ENCODE measurements at regions not wholly inside any gene's neighbourhood (a gene's known extent, or its start where the extent isn't known, plus 50 kb on each side); places are given as distances from the start of the nearest gene placed in this dataset.

GRCh38 chr13:57443494-57443893, 188.1 kb upstream of the PCDH17 start:
- DNase-seq, result no peak

GRCh38 chr13:57450356-57450755, 181.2 kb upstream of the PCDH17 start:
- no peak for DNase-seq

GRCh38 chr13:57452228-57452627, 179.3 kb upstream of the PCDH17 start:
- no peak for DNase-seq

GRCh38 chr13:57470491-57470890, 161.1 kb upstream of the PCDH17 start:
- no peak for DNase-seq

- no peak for DNase-seq
Measured at GRCh38 chr13:57491318-57491717, 140.2 kb upstream of the PCDH17 start.

- no peak for DNase-seq
Measured at GRCh38 chr13:57507752-57508463, 123.6 kb upstream of the PCDH17 start.

GRCh38 chr13:57511603-57512002, 119.9 kb upstream of the PCDH17 start:
- no peak for DNase-seq

GRCh38 chr13:57527114-57527735, 104.3 kb upstream of the PCDH17 start:
- no peak for DNase-seq

- no peak for DNase-seq
Measured at GRCh38 chr13:57531256-57531655, 100.3 kb upstream of the PCDH17 start.

GRCh38 chr13:57546942-57547341, 84.6 kb upstream of the PCDH17 start:
- DNase-seq, result no peak

- no peak for DNase-seq
Measured at GRCh38 chr13:57552437-57552836, 79.1 kb upstream of the PCDH17 start.

GRCh38 chr13:57553932-57554331, 77.6 kb upstream of the PCDH17 start:
- DNase-seq, result no peak

- no peak for DNase-seq
Measured at GRCh38 chr13:57558051-57558467, 73.5 kb upstream of the PCDH17 start.

GRCh38 chr13:57568865-57569264, 62.7 kb upstream of the PCDH17 start:
- no peak for DNase-seq

- DNase-seq, result no peak
Measured at GRCh38 chr13:57569986-57570385, 61.6 kb upstream of the PCDH17 start.
